Osteocyte (in vitro differentiated cells): ENCODE measurements at regions not wholly inside any gene's neighbourhood (a gene's known extent, or its start where the extent isn't known, plus 50 kb on each side); places are given as distances from the start of the nearest gene placed in this dataset.

Experiments used
- DNase-seq: peaks from one replicate; pipeline ENCODE4 v3.0.0; 2021; ENCODE audit warnings: mixed read lengths; ENCODE audit not compliant: unreplicated experiment; ENCODE audit errors: extremely low spot score
- H3K27ac Mint-ChIP-seq: one replicate; pipeline ENCODE4 v1.8.0; 2021; ENCODE audit warnings: mild to moderate bottlenecking, mixed read lengths; ENCODE audit not compliant: unreplicated experiment
- H3K27me3 Mint-ChIP-seq: one replicate; pipeline ENCODE4 v1.8.0; 2021; ENCODE audit warnings: mixed read lengths; ENCODE audit not compliant: unreplicated experiment
- H3K36me3 Mint-ChIP-seq: one replicate; pipeline ENCODE4 v1.8.0; 2021; ENCODE audit warnings: mixed read lengths; ENCODE audit not compliant: unreplicated experiment
- H3K4me1 Mint-ChIP-seq: one replicate; pipeline ENCODE4 v1.8.0; 2021; ENCODE audit warnings: mixed read lengths; ENCODE audit not compliant: unreplicated experiment
- H3K4me3 Mint-ChIP-seq: one replicate; pipeline ENCODE4 v1.8.0; 2021; ENCODE audit warnings: mild to moderate bottlenecking, moderate library complexity, mixed read lengths; ENCODE audit not compliant: unreplicated experiment
- H3K9me3 Mint-ChIP-seq: one replicate; pipeline ENCODE4 v1.8.0; 2021; ENCODE audit warnings: mixed read lengths; ENCODE audit not compliant: unreplicated experiment
- CTCF ChIP-seq: fragments of 200-600 bp; sonication (generic); IDR thresholded peaks from 2 replicates; pipeline ENCODE4 v1.5.0; 2021; ENCODE audit warnings: antibody characterized with exemption, mild to moderate bottlenecking, moderate library complexity

- H3K27me3 Mint-ChIP-seq: peaks cover 20% of the 10 kb centered on the region
- H3K36me3 Mint-ChIP-seq: no peaks in the 10 kb centered on the region
- no peak for TF ChIP-seq CTCF
- H3K9me3 Mint-ChIP-seq: no peaks in the 10 kb centered on the region
- H3K27ac Mint-ChIP-seq: no peak overlapping the region
- no peak for DNase-seq
- H3K4me3 Mint-ChIP-seq: no peak overlapping the region
- no peaks in the 10 kb centered on the region for H3K4me1 Mint-ChIP-seq
Measured at GRCh38 chr12:22924391-22924790, 299.4 kb downstream of the ETNK1 start.

GRCh38 chr12:22925623-22926022, 300.7 kb downstream of the ETNK1 start:
- DNase-seq: no peak
- Mint-ChIP-seq H3K27me3 (peaks cover 12% of the 10 kb centered on the region), H3K9me3 (no peaks in the 10 kb centered on the region), H3K4me3 (no peak overlapping the region), H3K36me3 (no peaks in the 10 kb centered on the region), H3K4me1 (no peaks in the 10 kb centered on the region), H3K27ac (no peak overlapping the region)
- no peak for TF ChIP-seq CTCF

- no peaks in the 10 kb centered on the region for H3K9me3 Mint-ChIP-seq
Measured at GRCh38 chr12:22932431-22932830, 307.5 kb downstream of the ETNK1 start.

GRCh38 chr12:22935090-22935489, 310.1 kb downstream of the ETNK1 start:
- Mint-ChIP-seq H3K27me3 (no peaks in the 10 kb centered on the region), H3K9me3 (peaks cover 2% of the 10 kb centered on the region), H3K4me1 (peaks cover 10% of the 10 kb centered on the region), H3K36me3 (no peaks in the 10 kb centered on the region), H3K27ac (peak overlapping the region; percentile 6), H3K4me3 (peak overlapping the region; percentile 55)
- DNase-seq: no peak
- peak; percentile 13 for TF ChIP-seq CTCF

More at GRCh38 chr12:22932431-22932830, 307.5 kb downstream of the ETNK1 start:
- no peaks in the 10 kb centered on the region for H3K36me3 Mint-ChIP-seq
- DNase-seq: no peak
- H3K27ac Mint-ChIP-seq: no peak overlapping the region
- peaks cover 10% of the 10 kb centered on the region for H3K4me1 Mint-ChIP-seq
- H3K27me3 Mint-ChIP-seq: no peaks in the 10 kb centered on the region
- H3K4me3 Mint-ChIP-seq: no peak overlapping the region
- no peak for TF ChIP-seq CTCF

GRCh38 chr12:22935501-22935900, 310.5 kb downstream of the ETNK1 start:
- H3K27me3 Mint-ChIP-seq: no peaks in the 10 kb centered on the region
- TF ChIP-seq CTCF: no peak
- H3K4me1 Mint-ChIP-seq: peaks cover 10% of the 10 kb centered on the region
- peaks cover 4% of the 10 kb centered on the region for H3K9me3 Mint-ChIP-seq
- no peak for DNase-seq
- H3K4me3 Mint-ChIP-seq: peak overlapping the region; percentile 55
- H3K27ac Mint-ChIP-seq: no peak overlapping the region
- no peaks in the 10 kb centered on the region for H3K36me3 Mint-ChIP-seq
